K562 (cell line): ENCODE measurements at regions not wholly inside any gene's neighbourhood (a gene's known extent, or its start where the extent isn't known, plus 50 kb on each side); places are given as distances from the start of the nearest gene placed in this dataset.

ENCODE experiments used
- ATAC-seq: fragments of 200-7000 bp; cut with Tn5 transposase; 3 replicates; pipeline ENCODE4 v1.9.1; 2020; ENCODE audit warnings: moderate library complexity
- BruUV-seq: library from RNA; stranded (reverse); fragments of 400-500 nt; replicated peaks from 2 replicates; lab custom pipeline; 2021; lab: Mats Ljungman, UMichigan
- CTCF ChIA-PET: fragments of 300-600 bp; formaldehyde crosslinking; extraction: SDS; loops from one replicate; lab custom pipeline; 2021; ENCODE audit warnings: low intra/inter-chr PET ratio; lab: Yijun Ruan, JAX
- POLR2A ChIA-PET: fragments of 300-600, 350-650 bp; sonication (Branson Sonifier 250); formaldehyde crosslinking; extraction: SDS; loops from one replicate; lab custom pipeline; 2021; ENCODE audit warnings: antibody characterized with exemption, inconsistent platforms; lab: Yijun Ruan, JAX
- DNase-seq, 4 experiments: peaks; one replicate each; pipeline versions ENCODE4 v3.0.0 to v3.0.0-alpha.2; 2011 to 2018; ENCODE audit warnings: low spot score in 3 of 4, mixed read lengths in 3 of 4; ENCODE audit errors: extremely low read depth in 1 of 4
- FAIRE-seq: peaks from 2 replicates; lab custom pipeline; 2011; peaks lifted over from hg19 to GRCh38; lab: Jason Lieb, UNC
- H2AFZ ChIP-seq: 2 replicates; pipeline ENCODE4 v1.6.0; 2011; ENCODE audit warnings: low read depth, low read length, control low read depth, inconsistent platforms
- H3K27ac ChIP-seq: fragments of 200-600 bp; 3 replicates; pipeline ENCODE4 v1.8.0; 2011; ENCODE audit warnings: low read depth, mild to moderate bottlenecking, control low read depth, inconsistent platforms, low read length, moderate library complexity, mixed read lengths; ENCODE audit errors: extremely low read depth
- H3K27me3 ChIP-seq, 2 experiments: fragments of 300-600 bp in 1 of 2; 2 replicates in 1 of 2; 3 replicates in 1 of 2; pipeline versions ENCODE4 v1.6.0 to v1.8.0; 2011; ENCODE audit warnings: inconsistent platforms in 2 of 2, low read length in 2 of 2, mild to moderate bottlenecking in 1 of 2, mixed read lengths in 1 of 2, moderate library complexity in 1 of 2; ENCODE audit not compliant: control insufficient read depth in 2 of 2, insufficient read depth in 2 of 2
- H3K36me3 ChIP-seq: fragments of 300-600 bp; 3 replicates; pipeline ENCODE4 v1.8.0; 2011; ENCODE audit warnings: mild to moderate bottlenecking, low read length, inconsistent platforms; ENCODE audit not compliant: control insufficient read depth, insufficient read depth
- H3K4me1 ChIP-seq, 2 experiments: fragments of 200-600 bp in 1 of 2; replicated peaks in 1 of 2; 2 replicates in 1 of 2; 3 replicates in 1 of 2; pipeline versions ENCODE4 v1.5.1 to v1.8.0; 2011; ENCODE audit warnings: inconsistent platforms in 2 of 2, low read length in 2 of 2, mild to moderate bottlenecking in 1 of 2, mixed read lengths in 1 of 2, moderate library complexity in 1 of 2; ENCODE audit not compliant: control insufficient read depth in 2 of 2, insufficient read depth in 2 of 2
- H3K4me2 ChIP-seq: 2 replicates; pipeline ENCODE4 v1.6.1; 2011; ENCODE audit warnings: low read length, control low read depth, inconsistent platforms, mixed read lengths; ENCODE audit not compliant: insufficient read depth
- H3K4me3 ChIP-seq: fragments of 200-600 bp; sonication (generic), shearing (Covaris generic); 2 replicates; pipeline ENCODE4 v1.5.1; 2016; ENCODE audit warnings: control low read depth, inconsistent platforms
- H3K79me2 ChIP-seq: fragments of 200-600 bp; 3 replicates; pipeline ENCODE4 v1.8.0; 2011; ENCODE audit warnings: low read length, inconsistent platforms; ENCODE audit not compliant: control insufficient read depth, insufficient read depth
- H3K9ac ChIP-seq, 2 experiments: 2 replicates each; pipeline versions ENCODE4 v1.6.0 to v1.6.1; 2011; ENCODE audit warnings: low read depth in 2 of 2, low read length in 2 of 2, control low read depth in 1 of 2, inconsistent platforms in 1 of 2, mild to moderate bottlenecking in 1 of 2, mixed read lengths in 1 of 2; ENCODE audit not compliant: insufficient read depth in 1 of 2
- H3K9me1 ChIP-seq: one replicate; pipeline ENCODE4 v1.6.0; 2011; ENCODE audit warnings: inconsistent platforms, mild to moderate bottlenecking, low read length, moderate library complexity; ENCODE audit not compliant: control insufficient read depth, insufficient read depth
- H3K9me3 ChIP-seq: replicated peaks from 2 replicates; pipeline ENCODE4 v1.5.1; 2011; ENCODE audit warnings: low read depth, low read length, inconsistent platforms; ENCODE audit not compliant: control insufficient read depth, insufficient read depth
- H4K20me1 ChIP-seq: replicated peaks from 2 replicates; pipeline ENCODE4 v1.6.1; 2011; ENCODE audit warnings: low read length, inconsistent platforms, mixed read lengths; ENCODE audit not compliant: control insufficient read depth, insufficient read depth
- ATF6 ChIP-seq: sonication (generic); formaldehyde crosslinking; IDR thresholded peaks from 2 replicates; pipeline ENCODE4 v1.4.0; 2020; ENCODE audit warnings: mild to moderate bottlenecking, missing genetic modification reagents
- DNMT1 ChIP-seq: fragments of 450-650 bp; IDR thresholded peaks from 2 replicates; pipeline ENCODE4 v1.6.1; 2016; ENCODE audit warnings: antibody characterized with exemption, mild to moderate bottlenecking
- IFI16 ChIP-seq: fragments of 250-450 bp; sonication (Bioruptor Pico); IDR thresholded peaks from 2 replicates; pipeline ENCODE4 v2.1.2; 2022; ENCODE audit warnings: mild to moderate bottlenecking, inconsistent platforms
- KDM5B ChIP-seq: fragments of 200-600 bp; sonication (generic); IDR thresholded peaks from 2 replicates; pipeline ENCODE4 v1.6.1; 2012; ENCODE audit warnings: low read depth, mild to moderate bottlenecking, moderate library complexity, low read length, control low read depth, inconsistent platforms; ENCODE audit not compliant: insufficient replicate concordance
- MAFK ChIP-seq: IDR thresholded peaks from 2 replicates; pipeline ENCODE4 v1.6.1; 2011; ENCODE audit warnings: low read length, improper control_type of control experiment
- MAZ ChIP-seq, 2 experiments: fragments of 450-650 bp in 1 of 2; sonication (generic) in 1 of 2; formaldehyde crosslinking; IDR thresholded peaks in 1 of 2; conservative IDR thresholded peaks in 1 of 2; 2 replicates each; pipeline versions ENCODE4 v1.4.0 to v1.5.0; 2020; ENCODE audit warnings: mild to moderate bottlenecking in 1 of 2, missing genetic modification reagents in 1 of 2
- NELFE ChIP-seq: IDR thresholded peaks from 2 replicates; pipeline ENCODE4 v1.6.1; 2011; ENCODE audit warnings: mild to moderate bottlenecking; ENCODE audit not compliant: insufficient read depth, insufficient read length
- NUFIP1 ChIP-seq: fragments of 450-650 bp; IDR thresholded peaks from 2 replicates; pipeline ENCODE4 v1.6.1; 2018; ENCODE audit not compliant: partially characterized antibody
- PRPF4 ChIP-seq: fragments of 200-400 bp; formaldehyde crosslinking; IDR thresholded peaks from one replicate; pipeline ENCODE4 v1.6.1; 2017; ENCODE audit warnings: low read length, low read depth, mild to moderate bottlenecking; ENCODE audit not compliant: insufficient read depth, poor library complexity, severe bottlenecking
- PTBP1 ChIP-seq: fragments of 200-400 bp; formaldehyde crosslinking; IDR thresholded peaks from 2 replicates; pipeline ENCODE4 v1.6.1; 2017; ENCODE audit warnings: low read depth, low read length
- RBFOX2 ChIP-seq: fragments of 200-400 bp; formaldehyde crosslinking; IDR thresholded peaks from 2 replicates; pipeline ENCODE4 v1.6.1; 2017; ENCODE audit warnings: low read depth, mild to moderate bottlenecking, low read length, moderate library complexity
- RNF219 ChIP-seq: fragments of 250-450 bp; sonication (Bioruptor Pico); IDR thresholded peaks from 2 replicates; pipeline ENCODE4 v1.5.0; 2022; ENCODE audit warnings: mild to moderate bottlenecking
- SMARCB1 ChIP-seq: IDR thresholded peaks from 2 replicates; pipeline ENCODE4 v1.6.1; 2011; ENCODE audit warnings: improper control_type of control experiment, low read depth; ENCODE audit not compliant: insufficient read length
- TAF9B ChIP-seq: fragments of 450-650 bp; IDR thresholded peaks from 2 replicates; pipeline ENCODE4 v1.6.1; 2018; ENCODE audit warnings: mild to moderate bottlenecking; ENCODE audit not compliant: partially characterized antibody
- ZBTB12 ChIP-seq: fragments of 250-450 bp; sonication (Bioruptor Pico); IDR thresholded peaks from 2 replicates; pipeline ENCODE4 v1.4.0; 2020
- ZNF696 ChIP-seq: fragments of 250-450 bp; sonication (Bioruptor Pico); conservative IDR thresholded peaks from 2 replicates; pipeline ENCODE4 v1.4.0; 2020; ENCODE audit warnings: mild to moderate bottlenecking, moderate library complexity
- ZNF830 ChIP-seq: fragments of 250-450 bp; sonication (Bioruptor Pico); IDR thresholded peaks from 2 replicates; pipeline ENCODE4 v1.5.0; 2021; ENCODE audit warnings: mild to moderate bottlenecking
- WGBS: fragments of 100-300 bp; shearing (Covaris generic); methylation state at CpG from one replicate; pipeline ENCODE4 v1.1.6; 2016; ENCODE audit warnings: low coverage, mixed read lengths; ENCODE audit not compliant: insufficient coverage; ENCODE audit errors: missing lambda C conversion rate; 5-methylcytosine and 5-hydroxymethylcytosine counted together
- in situ Hi-C: fragments of 300-500 bp; cut with MboI; formaldehyde crosslinking; loops from 4 replicates; pipeline ENCODE4 v1.15.0; 2018; ENCODE audit warnings: inconsistent platforms, mixed read lengths
- intact Hi-C: fragments of 100-400 bp; cut with micrococcal nuclease; formaldehyde crosslinking; loops from 2 replicates; pipeline ENCODE4 v1.14.2; 2022

- no peak for TF ChIP-seq MAFK
- no peak for TF ChIP-seq RNF219 (CRISPR knock-in tag)
- TF ChIP-seq ATF6 (CRISPR knock-in tag): no peak
- TF ChIP-seq, all 486 proteins: peak for 0
Measured at GRCh38 chr20:40551125-40551530, 137.9 kb downstream of the MAFB start (continued).

- in situ Hi-C loops: no loop called here
Measured at GRCh38 chr20:40547483-40548091, 141.4 kb downstream of the MAFB start.

More at GRCh38 chr20:40547483-40548091, 141.4 kb downstream of the MAFB start:
- no peak for ATAC-seq
- CTCF ChIA-PET: interaction anchor here (0.6 kb wide), 1 partner anchor 257 kb away, joined by 3 read pairs; no protein-coding TSS in a partner anchor
- 3% methylated on average over 2 of the region's 2 CpGs for WGBS
- Histone ChIP-seq H3K9me1 (no peaks in the 10 kb centered on the region), H3K27ac (no peak overlapping the region), H3K4me1 (no peaks in the 10 kb centered on the region)
- POLR2A ChIA-PET: no interaction called here
- TF ChIP-seq SMARCB1: no peak
- TF ChIP-seq DNMT1: no peak
- no peak for TF ChIP-seq IFI16 (CRISPR knock-in tag)
- no peak for TF ChIP-seq NUFIP1
- TF ChIP-seq RBFOX2: no peak
- TF ChIP-seq PRPF4: no peak
- no peak for TF ChIP-seq ZNF696 (CRISPR knock-in tag)
- TF ChIP-seq MAZ (CRISPR knock-in tag; conservative IDR thresholded peaks at IDR 0.05 in 1 of 2, IDR thresholded peaks at IDR 0.05 in 1 of 2): no peak
- TF ChIP-seq KDM5B: no peak
- no peak for TF ChIP-seq ZNF830 (CRISPR knock-in tag)
- TF ChIP-seq NELFE: no peak
- TF ChIP-seq ZBTB12: no peak
- no peak for TF ChIP-seq TAF9B
- no peak for TF ChIP-seq PTBP1
- TF ChIP-seq, all 486 proteins: peak for 0
- Histone ChIP-seq H3K9ac (no peak overlapping the region), H2AFZ (no peak overlapping the region), H3K4me2 (no peak overlapping the region), H3K9me3 (no peaks in the 10 kb centered on the region), H3K36me3 (no peaks in the 10 kb centered on the region), H3K27me3 (no peaks in the 10 kb centered on the region; a peak in 1 of 5 replicates), H4K20me1 (no peaks in the 10 kb centered on the region; the same call in 1 of the 2 replicates), H3K79me2 (no peaks in the 10 kb centered on the region), H3K4me3 (no peak overlapping the region)
- DNase-seq (no peak), FAIRE-seq (no peak)
- intact Hi-C loops: no loop called here
- BruUV-seq: no TSS peak
